HuH-7 (cell line): ENCODE measurements at regions not wholly inside any gene's neighbourhood (a gene's known extent, or its start where the extent isn't known, plus 50 kb on each side); places are given as distances from the start of the nearest gene placed in this dataset.
"Not testable (repeated sequence)": the region's sequence is repeated elsewhere in the genome, so short reads cannot be mapped to it uniquely, and the experiment has no call there.

Experiments
- DNase-seq: peaks from one replicate; pipeline ENCODE4 v3.0.0; 2011; ENCODE audit warnings: low spot score

- DNase-seq = no peak
These were observed 63.7 kb upstream of the UXS1 start for GRCh38 chr2:106257830-106258229.

GRCh38 chr2:106257135-106257534, 63.0 kb upstream of the UXS1 start:
- DNase-seq = no peak

GRCh38 chr2:106249157-106249828, 55.2 kb upstream of the UXS1 start:
- DNase-seq = not testable (repeated sequence)

- not testable (repeated sequence) for DNase-seq
These were observed 54.5 kb upstream of the UXS1 start for GRCh38 chr2:106248548-106249151.
